ENCODE measurements at regions not wholly inside any gene's neighbourhood (a gene's known extent, or its start where the extent isn't known, plus 50 kb on each side); places are given as distances from the start of the nearest gene placed in this dataset.

GRCh38 chr18:68282232-68282631 is 432.7 kb downstream of the TMX3 start:
- TF ChIP-seq CTCF (IDR thresholded peaks at IDR 0.05) (no peak), POLR2A (IDR thresholded peaks at IDR 0.05) (no peak)

Data from Peyer's patch (tissue), 4 donors.